Breast epithelium (tissue), 3 donors: ENCODE measurements at regions not wholly inside any gene's neighbourhood (a gene's known extent, or its start where the extent isn't known, plus 50 kb on each side); places are given as distances from the start of the nearest gene placed in this dataset.

Source experiments
- POLR2A ChIP-seq: fragments of 450-650 bp; IDR thresholded peaks from one replicate; pipeline ENCODE4 v1.6.1; 2016; ENCODE audit warnings: antibody characterized with exemption, mild to moderate bottlenecking, moderate library complexity
- POLR2AphosphoS5 ChIP-seq, 3 donors: sonication (generic); formaldehyde crosslinking; IDR thresholded peaks; one replicate each; pipeline ENCODE4 v1.6.1; 2017; ENCODE audit warnings: antibody characterized with exemption in 3 of 3
- TF ChIP-seq, protein P1 (sequence below), 3 donors: fragments of 450-650 bp; IDR thresholded peaks; one replicate each; pipeline ENCODE4 v1.5.1; 2016 to 2017; ENCODE audit warnings: antibody characterized with exemption in 3 of 3, mild to moderate bottlenecking in 3 of 3, moderate library complexity in 3 of 3

DNA sequence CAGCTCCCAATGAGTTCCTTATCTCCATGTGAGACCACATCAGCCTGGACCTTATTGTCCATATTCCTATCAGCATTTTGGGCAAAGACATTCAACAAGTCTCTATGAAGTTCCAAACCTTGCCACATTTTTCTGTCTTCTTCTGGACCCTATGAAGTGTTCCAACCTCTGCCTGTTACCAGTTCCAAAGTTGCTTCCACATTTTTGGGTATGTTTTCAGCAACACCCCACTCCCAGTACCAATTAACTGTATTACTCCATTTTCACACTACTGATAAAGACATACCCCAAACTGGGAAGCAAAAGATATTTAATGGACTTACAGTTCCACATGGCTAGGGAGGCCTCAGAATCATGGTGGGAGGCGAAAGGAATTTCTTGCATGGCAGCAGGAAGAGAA, 548.5 kb downstream of the CHSY3 start:
- TF ChIP-seq, protein P1, sequence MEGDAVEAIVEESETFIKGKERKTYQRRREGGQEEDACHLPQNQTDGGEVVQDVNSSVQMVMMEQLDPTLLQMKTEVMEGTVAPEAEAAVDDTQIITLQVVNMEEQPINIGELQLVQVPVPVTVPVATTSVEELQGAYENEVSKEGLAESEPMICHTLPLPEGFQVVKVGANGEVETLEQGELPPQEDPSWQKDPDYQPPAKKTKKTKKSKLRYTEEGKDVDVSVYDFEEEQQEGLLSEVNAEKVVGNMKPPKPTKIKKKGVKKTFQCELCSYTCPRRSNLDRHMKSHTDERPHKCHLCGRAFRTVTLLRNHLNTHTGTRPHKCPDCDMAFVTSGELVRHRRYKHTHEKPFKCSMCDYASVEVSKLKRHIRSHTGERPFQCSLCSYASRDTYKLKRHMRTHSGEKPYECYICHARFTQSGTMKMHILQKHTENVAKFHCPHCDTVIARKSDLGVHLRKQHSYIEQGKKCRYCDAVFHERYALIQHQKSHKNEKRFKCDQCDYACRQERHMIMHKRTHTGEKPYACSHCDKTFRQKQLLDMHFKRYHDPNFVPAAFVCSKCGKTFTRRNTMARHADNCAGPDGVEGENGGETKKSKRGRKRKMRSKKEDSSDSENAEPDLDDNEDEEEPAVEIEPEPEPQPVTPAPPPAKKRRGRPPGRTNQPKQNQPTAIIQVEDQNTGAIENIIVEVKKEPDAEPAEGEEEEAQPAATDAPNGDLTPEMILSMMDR (IDR thresholded peaks at IDR 0.05) = no peak
- TF ChIP-seq POLR2AphosphoS5 (IDR thresholded peaks at IDR 0.05) (no peak), POLR2A (no peak)
